ENCODE measurements at regions not wholly inside any gene's neighbourhood (a gene's known extent, or its start where the extent isn't known, plus 50 kb on each side); places are given as distances from the start of the nearest gene placed in this dataset.

DNA sequence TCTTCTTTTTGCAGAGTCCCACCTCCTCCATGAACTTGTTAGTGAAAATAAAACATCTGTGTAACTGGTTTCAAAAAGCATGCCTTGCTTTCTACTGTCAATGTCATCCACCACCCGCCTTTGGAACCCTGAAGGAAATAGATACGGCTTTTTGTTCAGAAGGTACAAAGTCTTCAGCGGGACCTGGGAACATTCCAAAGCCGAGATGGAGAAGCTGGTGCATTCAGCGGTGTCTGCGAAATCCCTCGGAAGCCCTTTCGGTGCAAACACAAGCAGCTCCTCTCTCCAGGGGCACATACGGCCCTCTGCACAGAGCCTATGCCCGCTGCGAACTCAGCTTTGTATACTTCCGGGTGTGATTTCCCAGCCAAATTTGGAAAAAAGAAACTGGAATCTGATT lies 555.8 kb upstream of the SALL3 start:
- TF ChIP-seq POLR2A (IDR thresholded peaks at IDR 0.05; ENCODE audit: low read length) (no peak), GATA1 (IDR thresholded peaks at IDR 0.05; ENCODE audit: low read depth, low read length) (no peak)

Measured in erythroblast (primary cell).